ENCODE measurements at regions not wholly inside any gene's neighbourhood (a gene's known extent, or its start where the extent isn't known, plus 50 kb on each side); places are given as distances from the start of the nearest gene placed in this dataset.

DNA sequence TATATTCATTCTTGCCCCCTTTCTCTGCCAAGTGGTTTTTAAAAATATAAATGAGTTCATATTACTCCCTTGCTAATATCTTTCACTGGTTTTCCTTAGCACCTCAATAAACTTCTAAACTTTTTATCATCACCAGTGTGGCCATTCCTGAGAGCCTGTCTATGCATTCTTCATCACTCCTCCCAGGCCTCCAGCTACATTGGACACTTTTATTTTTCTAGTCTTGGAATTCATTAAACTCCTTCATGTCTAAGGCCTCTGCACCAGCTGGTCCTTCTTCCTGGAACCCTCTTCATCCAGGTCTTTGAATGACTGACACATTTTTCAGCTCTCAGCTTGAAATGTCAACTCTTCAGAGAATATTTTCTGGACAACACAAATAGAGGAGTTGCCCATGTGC, 120.4 kb upstream of the P2RY1 start:
- no peak overlapping the region for H3K9ac ChIP-seq (ENCODE audit: low read length)

DNA sequence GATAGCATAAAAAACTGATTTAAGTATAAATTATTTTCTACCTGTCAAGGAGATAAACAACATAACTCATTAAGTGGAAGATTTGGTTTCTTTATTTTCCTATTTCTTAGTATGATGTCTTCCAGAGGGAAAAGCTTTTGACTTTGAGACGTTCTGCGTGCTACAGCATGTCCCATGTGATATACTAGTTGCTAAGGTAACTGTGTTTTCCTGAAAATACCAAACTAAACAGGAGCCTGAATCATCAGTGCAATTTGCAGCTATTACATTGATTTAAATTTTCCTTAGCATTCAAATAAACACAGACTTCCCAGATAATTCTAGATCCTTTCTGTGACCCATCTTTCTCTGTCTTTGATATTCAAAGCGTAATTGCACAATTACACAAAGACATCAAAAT, 117.7 kb upstream of the P2RY1 start:
- no peaks in the 10 kb centered on the region for H3K27me3 ChIP-seq (ENCODE audit: control insufficient read depth, insufficient read depth, low read length)
- H3K4me1 ChIP-seq (ENCODE audit: control insufficient read depth, insufficient read depth, low read length), result no peaks in the 10 kb centered on the region
- H3K9ac ChIP-seq (ENCODE audit: low read length), result no peak overlapping the region
- H3K36me3 ChIP-seq (ENCODE audit: control insufficient read depth, insufficient read depth, low read length), result no peaks in the 10 kb centered on the region
- no peak overlapping the region for H3K4me3 ChIP-seq (ENCODE audit: low read length)
- no peaks in the 10 kb centered on the region for H3K9me3 ChIP-seq (ENCODE audit: control insufficient read depth, low read length)

More for the DNA sequence above, 120.4 kb upstream of the P2RY1 start:
- no peaks in the 10 kb centered on the region for H3K9me3 ChIP-seq (ENCODE audit: control insufficient read depth, low read length)
- H3K4me3 ChIP-seq (ENCODE audit: low read length), result no peak overlapping the region
- H3K4me1 ChIP-seq (ENCODE audit: control insufficient read depth, insufficient read depth, low read length), result no peaks in the 10 kb centered on the region
- H3K36me3 ChIP-seq (ENCODE audit: control insufficient read depth, insufficient read depth, low read length), result no peaks in the 10 kb centered on the region
- H3K27me3 ChIP-seq (ENCODE audit: control insufficient read depth, insufficient read depth, low read length), result no peaks in the 10 kb centered on the region

DNA sequence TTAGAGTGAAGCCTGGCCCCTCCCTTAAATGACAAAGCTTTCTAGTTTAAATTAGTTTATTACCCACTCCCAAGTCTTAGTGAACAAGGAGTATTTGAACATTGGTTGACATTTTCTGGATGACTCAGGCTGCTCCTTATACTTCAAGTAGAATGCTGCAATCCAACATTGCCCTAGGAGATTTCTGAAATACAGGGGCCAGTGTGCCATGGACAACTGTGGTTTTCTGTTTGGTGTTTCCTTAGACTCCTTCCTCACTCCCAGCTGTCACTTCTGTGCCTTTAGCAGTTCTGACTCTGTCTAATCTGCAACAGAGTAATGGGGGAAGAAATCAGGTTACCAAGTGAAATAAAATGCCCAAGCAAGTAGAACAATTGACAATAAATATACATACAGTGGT, 116.1 kb upstream of the P2RY1 start:
- Histone ChIP-seq H3K36me3 (ENCODE audit: control insufficient read depth, insufficient read depth, low read length) (no peaks in the 10 kb centered on the region), H3K4me1 (ENCODE audit: control insufficient read depth, insufficient read depth, low read length) (no peaks in the 10 kb centered on the region), H3K9ac (ENCODE audit: low read length) (no peak overlapping the region), H3K9me3 (ENCODE audit: control insufficient read depth, low read length) (no peaks in the 10 kb centered on the region), H3K27me3 (ENCODE audit: control insufficient read depth, insufficient read depth, low read length) (no peaks in the 10 kb centered on the region), H3K4me3 (ENCODE audit: low read length) (no peak overlapping the region)

DNA sequence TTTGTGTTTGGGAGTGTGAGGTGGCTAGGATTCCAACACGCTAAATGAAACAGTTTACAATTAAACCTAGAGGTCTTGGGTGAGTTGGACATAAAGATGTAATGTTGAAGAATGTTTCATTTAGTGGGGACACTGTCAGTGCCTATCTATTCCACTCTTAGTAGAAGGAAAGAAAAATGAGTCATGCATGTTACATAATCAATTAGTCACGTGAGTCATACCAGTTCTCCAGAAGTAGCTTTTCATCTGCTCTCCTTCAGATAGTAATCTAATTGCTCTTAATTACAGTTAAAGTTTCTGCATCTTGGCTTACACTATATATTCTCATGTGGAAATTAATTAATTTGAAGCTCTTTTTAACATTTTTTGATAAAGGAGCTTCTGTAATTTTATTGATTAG, 115.7 kb upstream of the P2RY1 start:
- Histone ChIP-seq H3K9me3 (ENCODE audit: control insufficient read depth, low read length) (no peaks in the 10 kb centered on the region), H3K36me3 (ENCODE audit: control insufficient read depth, insufficient read depth, low read length) (no peaks in the 10 kb centered on the region), H3K4me3 (ENCODE audit: low read length) (no peak overlapping the region), H3K4me1 (ENCODE audit: control insufficient read depth, insufficient read depth, low read length) (no peaks in the 10 kb centered on the region), H3K27me3 (ENCODE audit: control insufficient read depth, insufficient read depth, low read length) (no peaks in the 10 kb centered on the region), H3K9ac (ENCODE audit: low read length) (no peak overlapping the region)

DNA sequence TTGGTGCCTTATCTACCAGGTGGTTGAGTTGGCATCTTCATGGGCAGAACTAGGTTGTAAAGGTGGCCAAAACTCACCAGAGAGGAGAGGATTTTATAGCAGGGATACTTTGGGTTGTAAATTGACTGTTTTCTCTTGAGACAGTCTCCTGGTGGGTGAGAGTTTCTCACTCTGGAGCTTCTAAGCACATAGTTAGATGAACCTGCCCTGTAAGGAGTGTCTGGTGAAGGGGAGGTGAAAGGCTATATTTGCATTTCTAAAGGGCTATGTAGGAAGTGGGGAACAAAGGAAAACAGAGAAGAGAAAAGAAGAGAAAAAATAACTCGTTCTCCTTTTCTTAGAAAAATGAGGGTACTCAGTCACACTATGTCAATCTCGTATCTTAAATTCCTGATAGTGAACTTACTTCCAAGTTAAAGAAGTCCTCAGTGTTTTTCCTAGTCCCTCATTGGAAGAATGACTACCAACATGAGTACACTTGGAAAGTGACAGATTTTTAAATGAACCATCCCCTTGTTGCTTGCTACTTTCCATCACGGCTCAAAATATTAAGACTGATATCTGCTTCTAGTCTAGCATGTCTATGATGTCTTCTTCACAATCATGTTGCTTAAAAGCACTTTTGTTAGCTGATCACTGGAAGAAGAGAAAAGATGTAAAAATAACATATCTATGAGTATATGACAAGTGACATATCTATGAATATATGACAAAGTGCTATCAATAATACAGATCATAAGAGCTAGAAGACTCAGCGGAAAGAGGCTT, 113.8 kb upstream of the P2RY1 start:
- Histone ChIP-seq H3K9ac (ENCODE audit: low read length) (no peak overlapping the region), H3K9me3 (ENCODE audit: control insufficient read depth, low read length) (no peaks in the 10 kb centered on the region), H3K36me3 (ENCODE audit: control insufficient read depth, insufficient read depth, low read length) (no peaks in the 10 kb centered on the region), H3K27me3 (ENCODE audit: control insufficient read depth, insufficient read depth, low read length) (no peaks in the 10 kb centered on the region), H3K4me1 (ENCODE audit: control insufficient read depth, insufficient read depth, low read length) (no peaks in the 10 kb centered on the region), H3K4me3 (ENCODE audit: low read length) (no peak overlapping the region)

DNA sequence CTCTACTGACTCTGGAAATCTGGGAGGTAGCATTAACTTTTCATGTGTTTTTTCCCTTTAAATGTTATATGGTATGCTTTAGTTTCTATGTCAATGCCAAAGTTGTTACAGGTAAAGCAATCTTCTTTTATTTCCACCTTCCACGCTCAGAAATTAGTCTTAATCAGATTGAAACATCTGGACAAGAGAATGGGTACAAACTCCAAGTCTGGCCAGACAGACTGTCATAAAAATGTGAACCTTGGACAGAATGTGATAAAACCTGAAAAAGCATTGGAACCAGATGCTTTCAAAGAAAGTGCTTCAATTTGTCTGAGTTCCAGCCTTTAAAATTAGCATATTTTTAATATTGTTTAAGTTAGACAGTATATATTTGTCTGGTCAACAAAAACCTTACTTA, 110.7 kb upstream of the P2RY1 start:
- Histone ChIP-seq H3K36me3 (ENCODE audit: control insufficient read depth, insufficient read depth, low read length) (no peaks in the 10 kb centered on the region), H3K4me3 (ENCODE audit: low read length) (no peak overlapping the region), H3K27me3 (ENCODE audit: control insufficient read depth, insufficient read depth, low read length) (no peaks in the 10 kb centered on the region), H3K4me1 (ENCODE audit: control insufficient read depth, insufficient read depth, low read length) (no peaks in the 10 kb centered on the region), H3K9me3 (ENCODE audit: control insufficient read depth, low read length) (no peaks in the 10 kb centered on the region), H3K9ac (ENCODE audit: low read length) (no peak overlapping the region)

DNA sequence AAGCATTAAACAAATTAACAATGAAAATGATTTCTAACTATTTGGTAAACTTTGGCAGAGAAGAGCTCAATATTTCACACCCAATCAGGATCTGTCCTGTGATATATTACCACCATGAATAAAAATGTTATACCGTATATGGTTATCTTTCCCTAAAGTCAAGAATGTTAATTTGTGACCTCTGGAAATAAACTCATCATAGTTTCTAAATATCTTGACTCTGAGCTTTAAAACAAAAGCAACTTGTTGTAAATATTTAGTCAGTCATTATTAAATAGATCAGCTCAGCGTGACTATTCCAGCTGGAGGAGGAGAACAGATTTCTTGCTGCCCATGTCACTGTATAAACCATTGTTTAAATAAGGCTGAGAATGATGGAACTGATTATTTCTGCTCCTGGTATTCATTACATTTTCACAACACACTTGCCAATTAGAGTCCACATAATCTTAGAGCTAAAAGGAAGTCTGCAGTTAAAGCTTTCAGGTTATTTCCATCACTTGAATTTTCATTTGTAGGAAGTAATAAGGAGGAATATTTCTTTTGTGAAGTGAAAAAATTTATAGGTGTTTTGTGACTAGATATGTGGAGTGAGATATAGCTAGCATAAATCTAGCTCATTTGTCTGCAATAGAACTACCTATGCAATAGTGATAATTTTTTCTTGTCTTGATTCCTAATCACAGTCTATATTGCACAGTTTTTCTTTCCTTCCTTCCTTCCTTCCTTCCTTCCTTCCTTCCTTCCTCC, 106.5 kb upstream of the P2RY1 start:
- Histone ChIP-seq H3K4me1 (ENCODE audit: control insufficient read depth, insufficient read depth, low read length) (no peaks in the 10 kb centered on the region), H3K27me3 (ENCODE audit: control insufficient read depth, insufficient read depth, low read length) (no peaks in the 10 kb centered on the region), H3K9me3 (ENCODE audit: control insufficient read depth, low read length) (no peaks in the 10 kb centered on the region), H3K36me3 (ENCODE audit: control insufficient read depth, insufficient read depth, low read length) (no peaks in the 10 kb centered on the region), H3K9ac (ENCODE audit: low read length) (no peak overlapping the region), H3K4me3 (ENCODE audit: low read length) (no peak overlapping the region)

DNA sequence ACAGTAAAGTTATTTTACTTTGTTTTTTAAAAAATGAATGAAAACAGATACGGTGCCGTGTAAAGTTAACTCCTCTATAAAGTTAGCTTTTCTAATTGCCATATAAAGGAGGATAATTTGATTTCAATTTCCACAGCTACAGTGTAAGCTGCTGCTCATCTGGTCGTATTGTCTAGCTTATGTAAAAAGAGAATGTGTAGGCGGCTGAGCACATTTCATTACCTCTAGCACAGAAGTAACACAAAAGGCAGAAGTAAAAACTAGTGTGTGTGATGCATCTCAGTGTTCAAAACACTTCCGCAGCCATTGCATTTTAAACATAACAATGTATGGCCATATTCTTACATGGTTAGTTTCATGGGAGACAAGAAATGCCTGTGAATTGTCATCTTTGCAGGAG, 105.0 kb upstream of the P2RY1 start:
- H3K27me3 ChIP-seq (ENCODE audit: control insufficient read depth, insufficient read depth, low read length), result no peaks in the 10 kb centered on the region
- no peaks in the 10 kb centered on the region for H3K36me3 ChIP-seq (ENCODE audit: control insufficient read depth, insufficient read depth, low read length)
- H3K9me3 ChIP-seq (ENCODE audit: control insufficient read depth, low read length), result no peaks in the 10 kb centered on the region
- H3K4me1 ChIP-seq (ENCODE audit: control insufficient read depth, insufficient read depth, low read length), result no peaks in the 10 kb centered on the region
- H3K4me3 ChIP-seq (ENCODE audit: low read length), result no peak overlapping the region
- no peak overlapping the region for H3K9ac ChIP-seq (ENCODE audit: low read length)

DNA sequence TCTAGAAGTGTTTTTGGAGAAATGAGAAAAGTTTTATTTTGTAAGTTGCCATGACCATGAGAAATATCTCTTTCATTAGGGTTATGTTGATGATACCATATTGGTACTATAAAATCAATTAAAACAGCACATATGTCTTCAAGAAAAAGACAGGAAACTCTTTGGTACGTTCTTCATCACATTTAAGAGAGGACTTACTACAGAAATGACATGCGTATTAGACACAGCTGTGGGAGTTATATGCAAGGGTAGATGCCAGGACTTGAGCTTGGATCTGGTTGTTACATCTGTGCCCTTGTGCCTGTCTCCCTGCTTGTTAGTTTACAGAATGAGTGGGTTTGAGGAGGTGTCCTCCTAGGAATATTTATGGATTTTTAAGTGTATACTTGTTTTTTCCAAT, 103.4 kb upstream of the P2RY1 start:
- H3K9me3 ChIP-seq (ENCODE audit: control insufficient read depth, low read length), result no peaks in the 10 kb centered on the region
- H3K4me1 ChIP-seq (ENCODE audit: control insufficient read depth, insufficient read depth, low read length), result no peaks in the 10 kb centered on the region
- H3K36me3 ChIP-seq (ENCODE audit: control insufficient read depth, insufficient read depth, low read length), result no peaks in the 10 kb centered on the region
- no peaks in the 10 kb centered on the region for H3K27me3 ChIP-seq (ENCODE audit: control insufficient read depth, insufficient read depth, low read length)
- no peak overlapping the region for H3K9ac ChIP-seq (ENCODE audit: low read length)
- no peak overlapping the region for H3K4me3 ChIP-seq (ENCODE audit: low read length)

DNA sequence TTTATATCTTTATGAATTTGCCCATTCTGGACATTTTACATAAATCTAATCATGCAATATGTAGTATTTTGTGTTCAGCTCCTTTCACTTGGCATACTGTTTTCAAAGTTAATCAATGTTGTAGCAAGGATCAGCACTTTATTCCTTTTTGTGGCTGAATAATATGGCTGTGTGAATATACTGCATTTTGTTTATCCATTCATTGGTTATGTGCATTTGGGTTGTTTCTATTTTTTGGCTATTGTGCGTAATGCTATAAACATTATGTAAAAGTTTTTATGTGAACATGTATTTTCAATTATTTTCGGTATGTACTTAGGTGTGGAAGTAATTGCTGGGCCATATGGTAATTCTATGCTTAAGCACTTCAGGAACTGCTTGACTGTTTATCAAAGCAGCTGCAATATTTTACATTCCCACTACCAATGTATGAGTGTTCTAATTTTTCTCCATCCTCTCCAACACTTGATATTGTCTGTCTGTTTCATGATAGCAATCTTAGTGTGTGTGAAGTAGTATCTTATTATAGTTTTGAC, 101.3 kb upstream of the P2RY1 start:
- Histone ChIP-seq H3K9ac (ENCODE audit: low read length) (no peak overlapping the region), H3K4me3 (ENCODE audit: low read length) (no peak overlapping the region), H3K9me3 (ENCODE audit: control insufficient read depth, low read length) (no peaks in the 10 kb centered on the region)

DNA sequence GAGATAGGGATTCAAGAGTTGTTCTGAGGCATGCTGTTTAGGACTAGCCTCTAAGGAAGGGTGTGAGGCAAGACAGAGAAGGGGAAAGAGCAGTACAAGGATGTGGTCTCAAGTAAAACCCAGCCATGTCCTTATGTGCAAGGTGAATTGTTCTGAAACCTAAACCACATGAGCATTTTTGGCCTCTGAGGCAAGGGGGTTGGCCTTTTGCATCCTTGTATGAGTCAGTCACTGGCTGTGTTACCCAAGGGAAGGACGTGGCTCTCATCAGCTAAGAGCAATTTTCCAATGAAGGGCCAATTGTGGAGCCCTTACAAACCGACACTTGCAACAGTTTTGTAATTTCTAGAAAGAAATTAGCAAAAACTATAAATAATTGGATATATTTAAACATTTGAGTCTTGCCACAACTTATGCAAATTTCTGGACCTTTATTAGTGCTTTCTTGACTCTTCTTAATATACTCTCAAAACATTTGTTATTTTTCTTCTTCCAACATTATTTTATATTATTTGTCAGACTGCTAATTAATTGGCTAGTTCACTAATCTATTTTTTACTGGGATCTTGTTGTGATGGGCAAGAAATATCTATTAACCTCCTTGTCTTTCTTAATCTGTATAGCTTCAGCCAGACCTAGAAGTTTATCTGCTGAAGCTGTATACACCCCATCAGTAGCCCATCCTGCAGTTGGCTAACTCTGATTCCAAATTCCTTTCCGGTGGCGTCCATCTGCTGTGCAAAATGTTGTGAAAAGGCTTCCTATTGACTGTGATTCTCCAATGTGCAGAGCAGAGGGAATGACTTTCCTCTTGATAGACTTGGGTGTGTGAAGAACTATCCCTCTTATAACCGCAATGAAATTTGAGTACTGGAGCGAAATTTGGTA, 97.7 kb upstream of the P2RY1 start:
- H3K9ac ChIP-seq (ENCODE audit: low read length), result no peak overlapping the region
- H3K4me1 ChIP-seq (ENCODE audit: control insufficient read depth, insufficient read depth, low read length), result no peaks in the 10 kb centered on the region
- H3K9me3 ChIP-seq (ENCODE audit: control insufficient read depth, low read length), result no peaks in the 10 kb centered on the region
- H3K27me3 ChIP-seq (ENCODE audit: control insufficient read depth, insufficient read depth, low read length), result no peaks in the 10 kb centered on the region
- no peak overlapping the region for H3K4me3 ChIP-seq (ENCODE audit: low read length)
- H3K36me3 ChIP-seq (ENCODE audit: control insufficient read depth, insufficient read depth, low read length), result no peaks in the 10 kb centered on the region

More for the DNA sequence above, 101.3 kb upstream of the P2RY1 start:
- Histone ChIP-seq H3K27me3 (ENCODE audit: control insufficient read depth, insufficient read depth, low read length) (no peaks in the 10 kb centered on the region), H3K36me3 (ENCODE audit: control insufficient read depth, insufficient read depth, low read length) (no peaks in the 10 kb centered on the region), H3K4me1 (ENCODE audit: control insufficient read depth, insufficient read depth, low read length) (no peaks in the 10 kb centered on the region)

DNA sequence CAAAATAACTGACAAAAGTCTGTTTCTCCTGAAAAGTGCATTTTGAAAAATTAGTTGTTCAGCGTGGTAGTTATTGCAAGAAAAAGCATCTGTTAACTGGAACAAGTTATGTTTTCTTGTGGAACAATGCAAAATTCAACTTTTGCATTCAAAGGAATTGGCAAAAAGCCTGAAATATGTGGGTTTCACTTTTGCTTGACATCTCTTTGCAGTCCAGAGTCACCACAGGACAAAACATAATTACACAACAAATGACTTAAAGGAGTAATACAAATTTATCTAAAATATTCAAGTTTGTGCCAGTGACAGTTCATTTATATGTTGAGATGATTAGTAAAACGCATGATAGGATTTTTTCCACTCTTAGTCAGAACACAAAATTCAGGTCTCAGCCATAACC, 96.3 kb upstream of the P2RY1 start:
- Histone ChIP-seq H3K4me3 (ENCODE audit: low read length) (no peak overlapping the region), H3K9ac (ENCODE audit: low read length) (no peak overlapping the region), H3K27me3 (ENCODE audit: control insufficient read depth, insufficient read depth, low read length) (no peaks in the 10 kb centered on the region), H3K4me1 (ENCODE audit: control insufficient read depth, insufficient read depth, low read length) (no peaks in the 10 kb centered on the region), H3K9me3 (ENCODE audit: control insufficient read depth, low read length) (no peaks in the 10 kb centered on the region), H3K36me3 (ENCODE audit: control insufficient read depth, insufficient read depth, low read length) (no peaks in the 10 kb centered on the region)
